Activated T-cell treated with anti-CD3 and anti-CD28 coated beads, Interleukin-2, amount 50 U/mL, for 24 hours (primary cell): ENCODE measurements at regions not wholly inside any gene's neighbourhood (a gene's known extent, or its start where the extent isn't known, plus 50 kb on each side); places are given as distances from the start of the nearest gene placed in this dataset.

Experiments
- DNase-seq: peaks from one replicate; pipeline ENCODE4 v3.0.0-alpha.2; 2020
- H3K27ac Mint-ChIP-seq: 2 replicates; pipeline ENCODE4 v1.8.0; 2020; ENCODE audit warnings: mild to moderate bottlenecking, mixed read lengths
- H3K27me3 Mint-ChIP-seq: 2 replicates; pipeline ENCODE4 v1.8.0; 2020; ENCODE audit warnings: mixed read lengths
- H3K36me3 Mint-ChIP-seq: 2 replicates; pipeline ENCODE4 v1.8.0; 2020; ENCODE audit warnings: low read depth, mixed read lengths
- H3K4me1 Mint-ChIP-seq: 2 replicates; pipeline ENCODE4 v1.8.0; 2020; ENCODE audit warnings: low read depth, mixed read lengths
- H3K4me3 Mint-ChIP-seq: 2 replicates; pipeline ENCODE4 v1.8.0; 2020; ENCODE audit warnings: mild to moderate bottlenecking, moderate library complexity, mixed read lengths
- H3K9me3 Mint-ChIP-seq: 2 replicates; pipeline ENCODE4 v1.8.0; 2020; ENCODE audit warnings: mixed read lengths

DNA sequence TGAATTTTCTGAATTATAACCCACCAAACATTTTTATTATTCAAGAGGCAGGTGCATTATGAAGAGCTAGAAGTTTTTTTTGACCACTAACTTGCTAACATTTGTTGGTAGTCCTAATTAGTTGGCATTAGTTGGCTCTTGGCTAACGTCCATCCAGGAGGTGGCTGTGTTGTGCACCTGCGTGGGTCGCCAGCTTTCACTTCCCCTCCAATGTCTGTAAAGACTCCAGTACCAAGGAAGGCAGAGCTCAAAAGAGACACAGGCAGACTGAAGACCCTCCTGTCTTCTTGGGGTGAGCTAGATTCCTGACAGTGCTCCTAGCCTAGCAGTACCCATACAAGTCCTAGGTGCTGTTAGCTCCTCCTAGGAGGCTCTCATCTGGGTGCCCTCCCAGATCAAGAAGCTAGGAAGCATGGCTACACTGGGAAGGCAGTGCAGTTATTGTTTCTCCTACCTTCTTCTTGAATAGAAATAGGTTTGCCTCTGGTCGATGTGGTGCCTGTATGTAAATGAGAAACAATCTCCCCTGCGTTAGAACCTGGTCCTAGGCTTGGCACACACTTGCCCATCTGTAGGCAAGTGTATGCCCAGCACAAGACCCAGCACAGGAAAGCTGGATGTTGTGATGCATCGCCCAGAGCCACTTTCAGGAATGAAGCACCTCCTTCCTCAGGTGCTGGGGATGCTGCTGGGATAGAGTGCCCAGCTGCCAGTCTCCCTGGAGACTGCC is 190.9 kb downstream of the ICE1 start:
- Mint-ChIP-seq H3K9me3 (no peaks in the 10 kb centered on the region), H3K36me3 (no peaks in the 10 kb centered on the region), H3K4me3 (no peak overlapping the region), H3K27me3 (peaks cover 15% of the 10 kb centered on the region), H3K4me1 (no peaks in the 10 kb centered on the region), H3K27ac (no peak overlapping the region)
- DNase-seq: no peak

DNA sequence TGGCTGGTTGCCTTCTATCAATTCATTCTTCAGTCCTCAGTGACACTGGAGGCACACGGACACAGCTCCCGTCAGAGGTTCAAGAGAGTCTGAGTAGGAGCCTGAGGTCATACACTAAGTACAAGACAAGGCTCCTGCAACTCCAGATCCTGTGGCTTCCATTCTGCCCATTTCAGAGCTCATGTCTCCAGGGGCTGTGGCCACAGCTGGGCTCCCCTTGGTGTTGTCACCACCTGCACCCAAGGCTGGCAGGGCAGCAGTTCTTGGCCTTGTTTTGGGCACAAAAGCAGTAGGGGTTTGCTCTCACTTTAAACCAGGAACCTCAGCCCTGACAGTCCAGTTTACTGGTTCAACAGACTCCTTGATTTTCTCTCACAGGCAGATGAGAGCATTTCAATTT is 189.6 kb downstream of the ICE1 start:
- no peak overlapping the region for H3K27ac Mint-ChIP-seq
- no peak for DNase-seq
- H3K4me3 Mint-ChIP-seq: no peak overlapping the region
- no peaks in the 10 kb centered on the region for H3K36me3 Mint-ChIP-seq
- no peaks in the 10 kb centered on the region for H3K4me1 Mint-ChIP-seq
- no peaks in the 10 kb centered on the region for H3K9me3 Mint-ChIP-seq
- H3K27me3 Mint-ChIP-seq: peaks cover 8% of the 10 kb centered on the region

DNA sequence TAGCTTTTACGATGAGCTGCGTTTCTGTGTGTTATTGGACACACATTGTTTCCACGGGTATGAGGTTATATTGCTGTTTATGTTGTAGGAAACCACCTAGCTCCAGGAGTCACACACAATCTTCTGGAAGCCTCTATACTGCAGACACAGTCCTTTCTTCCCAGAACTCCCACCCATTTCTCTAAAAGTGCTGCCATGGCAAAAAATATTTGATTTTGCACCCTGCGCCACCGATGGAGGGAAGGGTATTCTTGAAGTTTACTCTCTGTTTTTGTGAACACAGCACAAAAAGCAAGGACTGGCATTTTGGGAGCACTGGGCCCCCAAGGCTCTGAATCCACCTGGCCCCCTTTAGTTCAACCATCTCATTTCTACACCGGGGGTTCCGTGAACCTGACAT is 187.5 kb downstream of the ICE1 start:
- DNase-seq: no peak
- Mint-ChIP-seq H3K4me1 (no peaks in the 10 kb centered on the region), H3K27me3 (peaks cover 7% of the 10 kb centered on the region), H3K27ac (no peak overlapping the region), H3K9me3 (no peaks in the 10 kb centered on the region), H3K4me3 (no peak overlapping the region), H3K36me3 (no peaks in the 10 kb centered on the region)

DNA sequence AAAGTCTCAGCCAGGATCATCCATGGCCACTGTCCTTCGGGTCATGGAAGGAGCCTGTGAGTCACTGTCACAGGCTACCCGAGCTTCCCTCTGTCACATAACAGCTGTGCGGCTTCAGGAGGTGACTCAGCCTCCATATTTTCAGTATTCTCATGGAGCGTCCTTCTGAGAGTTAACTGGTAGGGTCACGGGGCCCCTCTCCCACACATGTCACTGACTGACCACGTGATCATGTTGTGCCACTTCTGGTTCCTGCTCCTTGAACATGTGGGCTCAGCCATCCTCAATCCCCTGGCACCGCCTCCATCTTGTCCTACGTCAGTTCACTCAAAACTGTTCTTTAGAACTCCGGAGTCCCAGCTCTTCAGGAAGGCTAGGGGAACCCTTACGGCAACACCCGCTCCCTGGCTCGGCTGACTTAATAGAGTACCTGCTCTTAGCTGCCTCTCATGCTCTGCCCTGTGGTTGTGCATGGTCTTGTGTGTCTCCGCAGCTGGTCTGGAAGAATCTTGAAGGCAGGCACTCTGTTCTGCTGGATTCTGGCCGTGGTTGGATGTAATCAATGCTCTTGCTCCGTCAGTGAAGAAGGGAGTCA is 182.8 kb downstream of the ICE1 start:
- H3K4me3 Mint-ChIP-seq: no peak overlapping the region

DNA sequence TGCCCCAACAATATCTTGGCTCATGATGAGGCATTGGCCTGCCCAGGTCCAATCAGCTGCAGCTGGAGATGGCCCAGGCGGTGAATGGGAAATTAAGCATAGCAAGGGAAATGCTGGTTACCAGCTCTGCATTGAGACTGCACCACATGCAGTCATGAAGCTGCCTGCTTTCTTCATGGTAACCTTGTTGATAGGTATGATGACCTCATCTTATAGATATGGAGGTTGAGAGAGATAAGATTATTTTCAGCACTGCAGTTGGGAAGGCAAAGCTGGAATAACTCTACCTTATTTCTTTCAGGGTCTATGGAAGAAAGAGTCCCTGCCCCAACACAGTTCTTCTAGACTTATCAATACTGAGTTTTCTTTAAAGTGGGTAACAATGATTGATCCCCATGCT is 180.1 kb downstream of the ICE1 start:
- no peak for DNase-seq
- Mint-ChIP-seq H3K9me3 (no peaks in the 10 kb centered on the region), H3K27me3 (peaks cover 12% of the 10 kb centered on the region), H3K27ac (no peak overlapping the region), H3K4me3 (no peak overlapping the region), H3K4me1 (no peaks in the 10 kb centered on the region), H3K36me3 (no peaks in the 10 kb centered on the region)

More for the DNA sequence above, 182.8 kb downstream of the ICE1 start:
- Mint-ChIP-seq H3K9me3 (no peaks in the 10 kb centered on the region), H3K36me3 (no peaks in the 10 kb centered on the region), H3K4me1 (no peaks in the 10 kb centered on the region), H3K27me3 (peaks cover 12% of the 10 kb centered on the region), H3K27ac (no peak overlapping the region)
- DNase-seq: no peak

DNA sequence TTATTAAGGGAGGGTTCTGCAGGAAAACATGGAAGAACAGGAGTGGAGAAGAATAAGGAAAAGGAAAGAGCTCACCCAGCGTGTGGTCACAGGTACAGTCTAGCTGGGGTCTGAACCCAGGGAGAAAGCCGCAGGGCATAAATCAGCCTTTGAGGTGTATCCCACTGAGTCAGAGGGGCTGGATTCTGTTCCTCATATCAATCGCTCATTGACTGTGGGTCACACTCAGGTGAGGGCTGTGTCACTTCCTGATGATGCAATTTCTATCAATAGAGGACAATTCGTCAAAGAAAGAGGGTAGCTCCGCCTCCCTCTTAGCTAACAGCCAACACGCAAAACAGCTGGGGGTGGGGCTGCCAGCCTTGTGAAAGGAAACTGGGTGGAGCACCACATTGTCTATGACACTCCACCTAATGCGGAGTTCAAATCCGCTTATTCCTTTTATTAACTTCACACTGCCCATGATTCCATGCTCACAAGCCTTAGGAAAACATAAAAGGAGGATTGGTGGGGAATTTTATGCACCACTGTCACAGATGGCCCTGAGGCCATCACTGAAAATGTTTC is 176.2 kb downstream of the ICE1 start:
- Mint-ChIP-seq H3K27ac (no peak overlapping the region), H3K27me3 (no peaks in the 10 kb centered on the region), H3K4me1 (no peaks in the 10 kb centered on the region), H3K4me3 (no peak overlapping the region), H3K9me3 (no peaks in the 10 kb centered on the region), H3K36me3 (no peaks in the 10 kb centered on the region)
- no peak for DNase-seq

DNA sequence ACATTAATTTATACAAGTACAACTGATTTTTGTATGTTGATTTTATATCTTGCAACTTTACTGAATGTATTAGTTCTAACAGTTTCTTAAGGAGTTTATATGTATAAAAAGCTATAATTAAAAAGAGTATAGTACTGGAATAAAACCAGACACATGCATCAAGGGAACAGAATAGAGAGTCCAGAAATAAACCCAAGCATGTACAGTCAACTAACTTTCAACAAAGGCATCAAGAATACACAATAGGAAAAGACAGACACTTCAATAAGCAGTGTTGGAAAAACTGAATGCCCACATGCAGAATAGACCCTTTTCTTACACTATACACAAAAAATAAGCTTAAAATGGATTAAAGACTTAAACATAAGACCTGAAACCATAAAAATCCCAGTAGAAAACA is 170.9 kb downstream of the ICE1 start:
- Mint-ChIP-seq H3K4me3 (no peak overlapping the region), H3K36me3 (no peaks in the 10 kb centered on the region), H3K9me3 (no peaks in the 10 kb centered on the region), H3K27ac (no peak overlapping the region), H3K4me1 (no peaks in the 10 kb centered on the region), H3K27me3 (peaks cover 4% of the 10 kb centered on the region)
- no peak for DNase-seq

DNA sequence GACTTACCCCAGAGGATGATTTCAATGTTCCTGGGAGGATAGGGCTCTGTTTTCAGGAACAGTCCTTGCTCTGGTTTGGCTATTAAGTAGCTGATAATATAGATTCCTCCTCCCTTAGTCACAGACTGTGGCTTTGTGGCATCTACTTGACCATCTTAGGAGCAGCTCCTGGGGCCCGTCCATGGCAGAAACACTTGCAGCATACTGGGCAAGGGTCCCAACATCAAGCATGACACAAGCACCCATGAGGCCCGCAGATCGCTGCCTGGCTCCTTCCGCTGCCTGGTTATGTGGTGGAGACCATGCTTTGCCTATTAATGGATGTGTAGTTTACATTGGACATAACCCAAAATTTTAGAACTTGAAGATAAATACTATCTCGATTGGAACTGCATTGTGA is 170.1 kb downstream of the ICE1 start:
- no peaks in the 10 kb centered on the region for H3K36me3 Mint-ChIP-seq
- DNase-seq: no peak
- H3K9me3 Mint-ChIP-seq: no peaks in the 10 kb centered on the region
- H3K4me3 Mint-ChIP-seq: no peak overlapping the region
- H3K27me3 Mint-ChIP-seq: peaks cover 7% of the 10 kb centered on the region
- no peak overlapping the region for H3K27ac Mint-ChIP-seq
- no peaks in the 10 kb centered on the region for H3K4me1 Mint-ChIP-seq

DNA sequence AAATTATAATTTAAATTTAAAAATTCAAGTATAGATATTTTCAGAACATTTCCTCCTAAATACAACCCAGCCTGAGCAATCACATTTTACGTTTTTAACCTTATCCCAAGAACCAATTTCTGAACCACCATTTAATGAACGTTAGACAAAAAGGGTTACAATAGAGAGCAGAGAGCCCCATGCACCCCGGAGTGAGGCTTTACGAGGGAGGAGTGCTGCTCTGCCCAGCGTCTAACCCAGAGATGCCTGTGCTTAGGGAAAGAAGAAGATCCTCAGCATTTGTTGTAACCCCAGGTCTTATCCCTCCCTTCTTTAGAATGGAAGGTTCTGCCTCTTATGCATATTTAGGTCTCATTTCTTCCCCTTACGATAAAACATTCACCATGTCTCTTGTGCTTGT is 169.1 kb downstream of the ICE1 start:
- no peak for DNase-seq
- H3K27me3 Mint-ChIP-seq: peaks cover 13% of the 10 kb centered on the region
- H3K9me3 Mint-ChIP-seq: no peaks in the 10 kb centered on the region
- no peak overlapping the region for H3K27ac Mint-ChIP-seq
- no peaks in the 10 kb centered on the region for H3K4me1 Mint-ChIP-seq
- H3K36me3 Mint-ChIP-seq: no peaks in the 10 kb centered on the region
- no peak overlapping the region for H3K4me3 Mint-ChIP-seq

DNA sequence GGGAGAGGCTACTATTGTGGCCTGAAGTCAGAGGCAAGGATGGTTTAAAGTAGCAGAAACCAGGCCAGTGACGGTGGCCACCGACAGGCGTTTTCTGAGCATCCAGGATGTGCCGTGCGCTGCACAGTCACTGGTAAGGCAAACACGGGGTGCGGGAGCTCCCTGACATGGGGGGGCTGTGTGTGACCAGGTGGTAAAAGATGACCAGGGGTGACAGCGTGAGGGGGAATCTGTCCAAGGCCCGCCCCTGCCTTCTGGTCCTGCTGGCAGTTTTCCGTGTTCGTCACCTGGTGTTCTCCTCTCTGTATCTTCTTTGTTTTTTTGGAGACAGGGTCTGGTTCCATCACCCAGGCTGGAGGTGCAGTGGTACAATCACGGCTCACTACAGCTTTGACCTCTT is 167.4 kb downstream of the ICE1 start:
- peaks cover 13% of the 10 kb centered on the region for H3K27me3 Mint-ChIP-seq
- no peak overlapping the region for H3K4me3 Mint-ChIP-seq
- H3K4me1 Mint-ChIP-seq: no peaks in the 10 kb centered on the region
- no peaks in the 10 kb centered on the region for H3K36me3 Mint-ChIP-seq
- no peaks in the 10 kb centered on the region for H3K9me3 Mint-ChIP-seq
- no peak overlapping the region for H3K27ac Mint-ChIP-seq
- DNase-seq: no peak

DNA sequence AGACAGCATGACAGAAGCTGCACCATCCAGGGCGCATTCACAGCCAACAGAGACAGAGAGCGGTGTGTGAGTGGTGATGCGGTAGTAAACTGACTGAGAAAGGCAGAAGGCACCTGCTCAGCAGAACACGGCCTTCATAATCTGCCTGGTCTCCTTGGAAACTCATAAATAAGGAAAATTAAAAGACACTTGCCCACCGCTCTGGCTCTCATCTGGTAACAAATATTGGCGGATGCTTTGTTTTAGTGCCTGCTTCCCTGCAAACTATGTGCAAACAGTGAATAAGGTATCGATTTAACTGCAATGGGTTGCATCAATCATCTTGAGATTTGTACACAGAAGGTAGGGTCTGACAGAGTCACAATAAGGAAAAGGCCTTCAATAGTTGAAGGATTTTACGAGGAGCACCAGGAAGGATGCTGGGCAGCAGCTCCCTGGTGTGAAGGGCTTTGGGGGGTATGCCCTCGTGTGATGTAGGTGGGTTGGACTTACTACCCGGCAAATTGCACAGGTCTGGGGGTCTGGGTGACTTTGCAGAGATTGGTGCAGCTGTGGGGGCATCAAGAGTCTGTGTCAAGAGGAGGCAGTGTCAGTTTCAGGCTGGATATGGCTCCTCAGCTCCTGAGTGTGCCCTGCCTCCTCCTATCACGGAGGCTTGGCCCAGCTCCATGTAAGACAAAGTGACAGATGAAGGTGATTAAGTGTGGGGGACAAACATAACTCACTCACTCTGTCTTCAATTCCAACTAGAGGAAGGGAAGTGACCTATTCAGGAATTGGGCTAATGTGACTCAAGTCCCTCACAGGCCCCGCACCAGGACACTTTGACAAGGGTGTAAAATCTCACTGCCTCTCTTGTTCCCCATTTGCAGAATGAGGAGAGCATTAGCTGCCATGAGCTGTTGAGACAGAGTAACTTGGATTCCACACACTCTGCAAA is 166.7 kb downstream of the ICE1 start:
- no peaks in the 10 kb centered on the region for H3K9me3 Mint-ChIP-seq
- no peak overlapping the region for H3K4me3 Mint-ChIP-seq
- no peak overlapping the region for H3K27ac Mint-ChIP-seq
- no peaks in the 10 kb centered on the region for H3K36me3 Mint-ChIP-seq
- peaks cover 13% of the 10 kb centered on the region for H3K27me3 Mint-ChIP-seq
- H3K4me1 Mint-ChIP-seq: no peaks in the 10 kb centered on the region
- DNase-seq: no peak

DNA sequence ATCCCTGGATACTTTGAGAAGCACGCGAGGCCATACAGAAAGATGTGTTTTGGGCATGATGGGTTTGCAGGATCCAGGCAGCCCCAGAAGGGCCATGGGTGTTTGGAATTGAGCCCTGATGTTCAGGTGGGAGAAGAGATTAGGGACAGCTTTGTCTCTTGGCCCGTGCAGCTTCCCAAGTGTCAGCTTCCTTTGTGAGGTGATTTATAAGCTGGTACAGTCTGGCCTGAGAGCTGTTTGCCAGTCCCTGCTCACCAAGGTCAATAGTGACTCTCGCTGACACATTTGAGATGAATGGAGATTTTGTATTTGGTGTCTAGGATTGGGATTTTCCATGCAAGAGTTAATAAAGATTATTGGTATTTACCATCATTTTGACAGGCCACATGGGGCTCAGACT is 165.9 kb downstream of the ICE1 start:
- DNase-seq: no peak
- Mint-ChIP-seq H3K4me3 (no peak overlapping the region), H3K4me1 (no peaks in the 10 kb centered on the region), H3K27ac (no peak overlapping the region), H3K36me3 (no peaks in the 10 kb centered on the region), H3K27me3 (peaks cover 13% of the 10 kb centered on the region), H3K9me3 (no peaks in the 10 kb centered on the region)

DNA sequence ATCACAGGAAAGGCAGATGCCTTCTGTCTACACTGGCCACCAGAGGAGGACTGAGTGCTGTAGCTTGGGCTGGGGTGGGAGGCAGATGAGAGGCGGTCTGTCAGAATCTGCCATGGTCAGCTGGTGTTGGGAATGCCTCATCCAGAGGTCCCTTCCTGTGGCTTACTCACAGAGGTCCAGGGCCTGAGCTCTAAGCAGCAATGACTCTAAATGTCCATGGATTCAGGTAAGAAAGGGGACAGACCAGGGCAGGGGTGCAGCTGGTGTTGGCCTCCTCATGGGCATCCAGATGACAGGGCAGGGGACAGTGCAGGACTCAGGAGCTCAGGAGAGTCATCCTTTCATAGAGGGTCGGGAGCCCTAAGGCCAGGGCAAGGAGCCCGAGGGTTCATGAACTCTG is 165.0 kb downstream of the ICE1 start:
- Mint-ChIP-seq H3K27ac (no peak overlapping the region), H3K4me1 (no peaks in the 10 kb centered on the region), H3K27me3 (peaks cover 13% of the 10 kb centered on the region), H3K36me3 (no peaks in the 10 kb centered on the region), H3K4me3 (no peak overlapping the region), H3K9me3 (no peaks in the 10 kb centered on the region)
- no peak for DNase-seq

DNA sequence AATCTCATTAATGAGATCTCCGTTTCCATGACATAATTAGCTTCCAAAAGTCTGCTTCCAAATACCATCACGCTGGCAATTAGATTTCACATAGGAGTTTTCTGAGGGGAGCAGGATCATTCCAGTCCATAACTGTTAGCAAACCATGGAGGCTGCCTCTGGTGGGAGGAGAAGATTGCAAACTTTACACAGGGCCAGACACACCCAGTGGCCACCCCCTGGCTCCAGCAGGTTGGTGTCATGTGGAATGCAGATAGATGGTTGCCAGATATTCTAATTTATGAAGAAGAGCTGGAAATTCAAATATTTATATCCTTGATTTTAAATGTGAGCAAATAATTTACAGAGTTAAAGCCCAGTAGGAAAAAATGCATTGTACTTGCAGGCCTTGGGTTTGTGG is 164.2 kb downstream of the ICE1 start:
- Mint-ChIP-seq H3K27me3 (peaks cover 13% of the 10 kb centered on the region), H3K4me3 (no peak overlapping the region), H3K4me1 (no peaks in the 10 kb centered on the region), H3K36me3 (no peaks in the 10 kb centered on the region), H3K9me3 (no peaks in the 10 kb centered on the region), H3K27ac (no peak overlapping the region)
- DNase-seq: no peak
